Fibroblast of lung (primary cell): ENCODE measurements at regions not wholly inside any gene's neighbourhood (a gene's known extent, or its start where the extent isn't known, plus 50 kb on each side); places are given as distances from the start of the nearest gene placed in this dataset.

Source experiments
- DNase-seq, 2 donors: peaks; one replicate each; pipeline versions ENCODE4 v3.0.0 to v3.0.0-alpha.2; 2010; ENCODE audit warnings: low read depth in 2 of 2
- H2AFZ ChIP-seq: 2 replicates; pipeline ENCODE4 v1.5.1; 2012; ENCODE audit warnings: low read length, control low read depth, inconsistent platforms
- H3K27ac ChIP-seq: 2 replicates; pipeline ENCODE4 v1.5.1; 2011; ENCODE audit warnings: low read length, control low read depth; ENCODE audit not compliant: insufficient read depth
- H3K27me3 ChIP-seq: 2 replicates; pipeline ENCODE4 v1.5.1; 2011; ENCODE audit warnings: mild to moderate bottlenecking, low read length; ENCODE audit not compliant: control insufficient read depth, insufficient read depth
- H3K36me3 ChIP-seq: 2 replicates; pipeline ENCODE4 v1.5.1; 2011; ENCODE audit warnings: low read length; ENCODE audit not compliant: control insufficient read depth, insufficient read depth
- H3K4me1 ChIP-seq: 2 replicates; pipeline ENCODE4 v1.5.1; 2011; ENCODE audit warnings: low read length; ENCODE audit not compliant: control insufficient read depth, insufficient read depth; ENCODE audit errors: extremely low read depth
- H3K4me2 ChIP-seq: 2 replicates; pipeline ENCODE4 v1.5.1; 2011; ENCODE audit warnings: low read length, control low read depth; ENCODE audit not compliant: insufficient read depth; ENCODE audit errors: extremely low read depth
- H3K4me3 ChIP-seq, 4 experiments: fragments of 200-600 bp in 1 of 4; sonication (generic) in 1 of 4; replicated peaks in 1 of 4; 2 replicates each; pipeline ENCODE4 v1.5.1; 2011 to 2016; ENCODE audit warnings: low read length in 4 of 4, low read depth in 3 of 4, mild to moderate bottlenecking in 3 of 4, control low read depth in 2 of 4, inconsistent platforms in 1 of 4, mixed read lengths in 1 of 4; ENCODE audit not compliant: insufficient read depth in 1 of 4; ENCODE audit errors: control extremely low read depth in 1 of 4
- H3K79me2 ChIP-seq: 2 replicates; pipeline ENCODE4 v1.5.1; 2012; ENCODE audit warnings: mild to moderate bottlenecking, low read length, inconsistent platforms; ENCODE audit not compliant: control insufficient read depth, insufficient read depth
- H3K9ac ChIP-seq: 2 replicates; pipeline ENCODE4 v1.5.1; 2011; ENCODE audit warnings: mild to moderate bottlenecking, low read length, control low read depth; ENCODE audit not compliant: insufficient read depth
- H3K9me3 ChIP-seq: 2 replicates; pipeline ENCODE4 v1.5.1; 2012; ENCODE audit warnings: low read depth, low read length; ENCODE audit not compliant: control insufficient read depth, insufficient read depth
- H4K20me1 ChIP-seq: 2 replicates; pipeline ENCODE4 v1.5.1; 2011; ENCODE audit warnings: low read length; ENCODE audit not compliant: control insufficient read depth, insufficient read depth; ENCODE audit errors: extremely low read depth
- CTCF ChIP-seq, 2 donors: IDR thresholded peaks in 1 of 2; conservative IDR thresholded peaks in 1 of 2; 1 replicate in 1 of 2; 2 replicates in 1 of 2; pipeline ENCODE4 v1.5.1; 2011 to 2012; ENCODE audit warnings: low read length in 2 of 2, control low read depth in 1 of 2, inconsistent platforms in 1 of 2, low read depth in 1 of 2, mild to moderate bottlenecking in 1 of 2
- EZH2 ChIP-seq: IDR thresholded peaks from 2 replicates; pipeline ENCODE4 v1.5.1; 2012; ENCODE audit warnings: low read length, control low read depth, mild to moderate bottlenecking; ENCODE audit errors: missing control alignments

- Histone ChIP-seq H3K36me3 (no peaks in the 10 kb centered on the region), H3K4me2 (no peak overlapping the region), H3K4me3 (no peak overlapping the region), H3K4me1 (no peaks in the 10 kb centered on the region), H3K27me3 (no peaks in the 10 kb centered on the region), H3K9ac (no peak overlapping the region), H3K79me2 (no peaks in the 10 kb centered on the region), H4K20me1 (no peaks in the 10 kb centered on the region), H2AFZ (no peak overlapping the region), H3K9me3 (no peaks in the 10 kb centered on the region), H3K27ac (no peak overlapping the region)
- TF ChIP-seq EZH2, result no peak
- no peak for TF ChIP-seq CTCF (conservative IDR thresholded peaks at IDR 0.05 in 1 of 2, IDR thresholded peaks at IDR 0.05 in 1 of 2; ENCODE audit: low read depth in 1 of 2, low read length in 2 of 2)
- no peak for DNase-seq
These were observed 108.8 kb downstream of the SQOR start for GRCh38 chr15:45743426-45744235.

GRCh38 chr15:45744236-45744589 is 109.4 kb downstream of the SQOR start:
- Histone ChIP-seq H4K20me1 (no peaks in the 10 kb centered on the region), H3K4me3 (no peak overlapping the region), H3K79me2 (no peaks in the 10 kb centered on the region), H3K36me3 (no peaks in the 10 kb centered on the region), H2AFZ (no peak overlapping the region), H3K27me3 (no peaks in the 10 kb centered on the region), H3K4me1 (no peaks in the 10 kb centered on the region), H3K9me3 (no peaks in the 10 kb centered on the region), H3K9ac (no peak overlapping the region), H3K27ac (no peak overlapping the region), H3K4me2 (no peak overlapping the region)
- no peak for DNase-seq
- TF ChIP-seq CTCF (conservative IDR thresholded peaks at IDR 0.05 in 1 of 2, IDR thresholded peaks at IDR 0.05 in 1 of 2; ENCODE audit: low read depth in 1 of 2, low read length in 2 of 2) (no peak), EZH2 (no peak)

- no peak overlapping the region for H3K9ac ChIP-seq
- no peak overlapping the region for H3K4me2 ChIP-seq
- TF ChIP-seq CTCF (conservative IDR thresholded peaks at IDR 0.05 in 1 of 2, IDR thresholded peaks at IDR 0.05 in 1 of 2; ENCODE audit: low read depth in 1 of 2, low read length in 2 of 2), result no peak
- TF ChIP-seq EZH2, result no peak
- no peaks in the 10 kb centered on the region for H3K27me3 ChIP-seq
- H3K36me3 ChIP-seq, result no peaks in the 10 kb centered on the region
- H4K20me1 ChIP-seq, result no peaks in the 10 kb centered on the region
- no peak overlapping the region for H3K4me3 ChIP-seq
- no peak overlapping the region for H2AFZ ChIP-seq
- no peak for DNase-seq
- no peaks in the 10 kb centered on the region for H3K79me2 ChIP-seq
- H3K27ac ChIP-seq, result no peak overlapping the region
- H3K9me3 ChIP-seq, result no peaks in the 10 kb centered on the region
- H3K4me1 ChIP-seq, result no peaks in the 10 kb centered on the region
These were observed 112.6 kb downstream of the SQOR start for GRCh38 chr15:45747426-45747825.
